Muscle of arm (tissue), 1 donor: ENCODE measurements at regions not wholly inside any gene's neighbourhood (a gene's known extent, or its start where the extent isn't known, plus 50 kb on each side); places are given as distances from the start of the nearest gene placed in this dataset.

Source experiments
- DNase-seq: peaks from one replicate; pipeline ENCODE4 v3.0.0-alpha.2; 2013

GRCh38 chr2:60096556-60096955, 456.9 kb downstream of the BCL11A start:
- no peak for DNase-seq

GRCh38 chr2:60095903-60096302, 457.6 kb downstream of the BCL11A start:
- DNase-seq = no peak

GRCh38 chr2:60095202-60095815, 458.1 kb downstream of the BCL11A start:
- no peak for DNase-seq

- DNase-seq = no peak
Measured at GRCh38 chr2:60094450-60094929, 459.0 kb downstream of the BCL11A start.

GRCh38 chr2:60092781-60093180, 460.7 kb downstream of the BCL11A start:
- DNase-seq = no peak

- no peak for DNase-seq
Measured at GRCh38 chr2:60091894-60092293, 461.6 kb downstream of the BCL11A start.

- no peak for DNase-seq
Measured at GRCh38 chr2:60091266-60091665, 462.2 kb downstream of the BCL11A start.

GRCh38 chr2:60079562-60079961, 473.9 kb downstream of the BCL11A start:
- no peak for DNase-seq

GRCh38 chr2:60075048-60075447, 478.4 kb downstream of the BCL11A start:
- no peak for DNase-seq

GRCh38 chr2:60073201-60073600, 480.3 kb downstream of the BCL11A start:
- no peak for DNase-seq

GRCh38 chr2:60072609-60073008, 480.8 kb downstream of the BCL11A start:
- no peak for DNase-seq

- DNase-seq = no peak
Measured at GRCh38 chr2:60071490-60071831, 482.0 kb downstream of the BCL11A start.

- DNase-seq = no peak
Measured at GRCh38 chr2:60070736-60071489, 482.5 kb downstream of the BCL11A start.

- DNase-seq = no peak
Measured at GRCh38 chr2:60070196-60070595, 483.3 kb downstream of the BCL11A start.

- no peak for DNase-seq
Measured at GRCh38 chr2:60068755-60069154, 484.7 kb downstream of the BCL11A start.

- DNase-seq = no peak
Measured at GRCh38 chr2:60067006-60067405, 486.4 kb downstream of the BCL11A start.

- no peak for DNase-seq
Measured at GRCh38 chr2:60066096-60066839, 487.2 kb downstream of the BCL11A start.

GRCh38 chr2:60064687-60065389, 488.6 kb downstream of the BCL11A start:
- DNase-seq = no peak

- DNase-seq = no peak
Measured at GRCh38 chr2:60058781-60059180, 494.7 kb downstream of the BCL11A start.

GRCh38 chr2:60054571-60055340, 498.7 kb downstream of the BCL11A start:
- peak; percentile 2 for DNase-seq

GRCh38 chr2:60053791-60054190, 499.7 kb downstream of the BCL11A start:
- DNase-seq = no peak
